ENCODE measurements at regions not wholly inside any gene's neighbourhood (a gene's known extent, or its start where the extent isn't known, plus 50 kb on each side); places are given as distances from the start of the nearest gene placed in this dataset.

DNA sequence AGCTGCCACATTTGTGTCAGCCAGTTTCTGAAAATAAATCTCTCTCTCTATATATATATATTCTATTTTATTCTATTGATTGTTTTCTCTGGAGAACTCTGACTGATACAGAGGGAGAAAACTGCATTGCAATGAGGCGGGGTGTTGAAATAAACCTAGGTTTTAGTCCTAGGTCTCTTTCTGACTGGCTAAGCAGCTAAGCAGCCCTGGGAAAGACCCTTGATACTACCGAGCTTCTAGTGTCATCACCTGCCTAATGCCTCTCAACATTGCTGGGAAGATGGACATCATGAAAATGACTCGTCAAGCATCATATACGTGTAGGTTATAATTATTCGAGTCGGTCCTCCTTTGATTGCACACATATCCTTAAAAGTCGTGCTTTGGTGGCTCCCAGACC is 166.5 kb upstream of the IL12B start:
- TF ChIP-seq, protein P1, sequence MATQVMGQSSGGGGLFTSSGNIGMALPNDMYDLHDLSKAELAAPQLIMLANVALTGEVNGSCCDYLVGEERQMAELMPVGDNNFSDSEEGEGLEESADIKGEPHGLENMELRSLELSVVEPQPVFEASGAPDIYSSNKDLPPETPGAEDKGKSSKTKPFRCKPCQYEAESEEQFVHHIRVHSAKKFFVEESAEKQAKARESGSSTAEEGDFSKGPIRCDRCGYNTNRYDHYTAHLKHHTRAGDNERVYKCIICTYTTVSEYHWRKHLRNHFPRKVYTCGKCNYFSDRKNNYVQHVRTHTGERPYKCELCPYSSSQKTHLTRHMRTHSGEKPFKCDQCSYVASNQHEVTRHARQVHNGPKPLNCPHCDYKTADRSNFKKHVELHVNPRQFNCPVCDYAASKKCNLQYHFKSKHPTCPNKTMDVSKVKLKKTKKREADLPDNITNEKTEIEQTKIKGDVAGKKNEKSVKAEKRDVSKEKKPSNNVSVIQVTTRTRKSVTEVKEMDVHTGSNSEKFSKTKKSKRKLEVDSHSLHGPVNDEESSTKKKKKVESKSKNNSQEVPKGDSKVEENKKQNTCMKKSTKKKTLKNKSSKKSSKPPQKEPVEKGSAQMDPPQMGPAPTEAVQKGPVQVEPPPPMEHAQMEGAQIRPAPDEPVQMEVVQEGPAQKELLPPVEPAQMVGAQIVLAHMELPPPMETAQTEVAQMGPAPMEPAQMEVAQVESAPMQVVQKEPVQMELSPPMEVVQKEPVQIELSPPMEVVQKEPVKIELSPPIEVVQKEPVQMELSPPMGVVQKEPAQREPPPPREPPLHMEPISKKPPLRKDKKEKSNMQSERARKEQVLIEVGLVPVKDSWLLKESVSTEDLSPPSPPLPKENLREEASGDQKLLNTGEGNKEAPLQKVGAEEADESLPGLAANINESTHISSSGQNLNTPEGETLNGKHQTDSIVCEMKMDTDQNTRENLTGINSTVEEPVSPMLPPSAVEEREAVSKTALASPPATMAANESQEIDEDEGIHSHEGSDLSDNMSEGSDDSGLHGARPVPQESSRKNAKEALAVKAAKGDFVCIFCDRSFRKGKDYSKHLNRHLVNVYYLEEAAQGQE (IDR thresholded peaks at IDR 0.05; ENCODE audit: insufficient read depth in 1 of 2, low read depth in 2 of 2, low read length in 2 of 2): no peak
- TF ChIP-seq SIN3A (IDR thresholded peaks at IDR 0.05; ENCODE audit: borderline replicate concordance, insufficient read depth, low read length) (no peak), TAF1 (IDR thresholded peaks at IDR 0.05; ENCODE audit: borderline replicate concordance, insufficient read depth, low read length) (no peak), FOXP2 (optimal IDR thresholded peaks at IDR 0.05; ENCODE audit: borderline replicate concordance, extremely low read depth, extremely low read length, insufficient read depth) (no peak), POLR2AphosphoS5 (IDR thresholded peaks at IDR 0.05; ENCODE audit: low read depth, low read length) (no peak)

DNA sequence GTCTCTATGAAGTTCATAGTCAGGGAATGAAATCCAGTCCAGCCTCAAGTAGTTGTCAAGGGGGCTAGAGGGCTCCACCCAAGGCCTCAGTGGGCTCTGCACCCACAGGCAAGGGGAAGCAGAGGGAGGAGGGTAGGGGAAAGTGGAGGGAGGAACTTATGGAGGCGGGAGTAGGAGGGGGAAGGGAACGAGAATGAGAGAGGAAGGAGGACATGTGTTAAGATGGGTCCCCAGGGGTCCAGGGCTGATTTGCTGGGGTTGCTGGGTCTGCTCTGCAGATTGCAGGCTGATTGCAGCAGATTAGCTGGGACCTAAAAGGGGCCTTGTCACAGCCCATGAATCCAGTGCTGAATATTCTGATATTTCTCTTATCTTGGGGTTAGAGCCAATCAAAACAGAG is 166.9 kb upstream of the IL12B start:
- no peak for TF ChIP-seq POLR2AphosphoS5 (IDR thresholded peaks at IDR 0.05; ENCODE audit: low read depth, low read length)
- TF ChIP-seq, protein P1 (IDR thresholded peaks at IDR 0.05; ENCODE audit: insufficient read depth in 1 of 2, low read depth in 2 of 2, low read length in 2 of 2): no peak
- no peak for TF ChIP-seq FOXP2 (optimal IDR thresholded peaks at IDR 0.05; ENCODE audit: borderline replicate concordance, extremely low read depth, extremely low read length, insufficient read depth)
- TF ChIP-seq SIN3A (IDR thresholded peaks at IDR 0.05; ENCODE audit: borderline replicate concordance, insufficient read depth, low read length): no peak
- TF ChIP-seq TAF1 (IDR thresholded peaks at IDR 0.05; ENCODE audit: borderline replicate concordance, insufficient read depth, low read length): no peak

DNA sequence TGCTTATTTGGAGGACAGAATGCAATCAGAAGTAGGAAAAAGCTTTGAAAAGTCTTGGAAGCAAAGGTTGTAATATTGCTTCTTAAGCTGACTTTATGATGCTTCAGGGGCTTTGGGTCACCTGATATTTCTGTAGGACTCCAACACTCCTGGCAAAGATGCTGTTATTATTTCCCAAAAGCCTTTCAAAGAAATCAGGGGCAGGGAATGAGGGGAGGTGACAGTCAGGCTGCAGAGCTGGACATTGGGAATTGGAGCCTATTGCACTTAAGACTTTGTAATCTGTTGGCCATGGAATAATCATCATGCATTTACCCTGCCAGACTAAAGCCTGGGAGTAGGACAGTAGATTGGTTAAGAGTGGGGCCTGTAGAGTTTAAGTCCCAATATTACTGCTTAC is 168.3 kb upstream of the IL12B start:
- TF ChIP-seq SIN3A (IDR thresholded peaks at IDR 0.05; ENCODE audit: borderline replicate concordance, insufficient read depth, low read length): no peak
- TF ChIP-seq TAF1 (IDR thresholded peaks at IDR 0.05; ENCODE audit: borderline replicate concordance, insufficient read depth, low read length): no peak
- no peak for TF ChIP-seq FOXP2 (optimal IDR thresholded peaks at IDR 0.05; ENCODE audit: borderline replicate concordance, extremely low read depth, extremely low read length, insufficient read depth)
- TF ChIP-seq, protein P1 (IDR thresholded peaks at IDR 0.05; ENCODE audit: insufficient read depth in 1 of 2, low read depth in 2 of 2, low read length in 2 of 2): no peak
- no peak for TF ChIP-seq POLR2AphosphoS5 (IDR thresholded peaks at IDR 0.05; ENCODE audit: low read depth, low read length)

DNA sequence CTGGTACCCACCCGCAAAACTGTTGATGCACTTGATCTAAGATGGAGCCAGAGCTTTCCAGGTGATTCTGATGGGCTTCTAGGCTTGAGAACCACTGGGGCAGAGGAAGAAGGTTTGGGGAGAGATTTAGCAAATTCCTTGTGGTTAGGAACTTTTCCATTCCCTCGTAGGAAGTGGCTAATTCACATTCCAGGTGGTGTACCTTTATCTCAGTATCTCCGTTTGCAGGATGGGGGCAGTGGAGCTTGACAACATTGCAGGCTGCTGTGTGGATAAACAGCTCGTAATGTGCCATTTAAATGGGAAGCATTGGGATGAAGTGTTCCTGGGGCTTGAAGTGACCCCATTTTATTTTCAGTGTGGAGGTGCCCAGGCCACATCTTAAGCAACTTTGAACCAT is 172.9 kb upstream of the IL12B start:
- TF ChIP-seq FOXP2 (optimal IDR thresholded peaks at IDR 0.05; ENCODE audit: borderline replicate concordance, extremely low read depth, extremely low read length, insufficient read depth) (no peak), TAF1 (IDR thresholded peaks at IDR 0.05; ENCODE audit: borderline replicate concordance, insufficient read depth, low read length) (no peak), POLR2AphosphoS5 (IDR thresholded peaks at IDR 0.05; ENCODE audit: low read depth, low read length) (no peak), SIN3A (IDR thresholded peaks at IDR 0.05; ENCODE audit: borderline replicate concordance, insufficient read depth, low read length) (no peak)
- TF ChIP-seq, protein P1 (IDR thresholded peaks at IDR 0.05; ENCODE audit: insufficient read depth in 1 of 2, low read depth in 2 of 2, low read length in 2 of 2): no peak
